HCT116 (cell line): ENCODE measurements at regions not wholly inside any gene's neighbourhood (a gene's known extent, or its start where the extent isn't known, plus 50 kb on each side); places are given as distances from the start of the nearest gene placed in this dataset.

ENCODE experiments used
- ATAC-seq: fragments of 200-7000 bp; cut with Tn5 transposase; 2 replicates; pipeline ENCODE4 v1.9.1; 2020; ENCODE audit warnings: mild to moderate bottlenecking, moderate library complexity
- BruUV-seq: library from RNA; stranded (reverse); fragments of 400-500 nt; replicated peaks from 2 replicates; lab custom pipeline; 2021; lab: Mats Ljungman, UMichigan
- CTCF ChIA-PET: fragments of 300-600 bp; sonication (Branson Sonifier 250); formaldehyde crosslinking; loops from one replicate; lab custom pipeline; 2021; ENCODE audit warnings: antibody characterized with exemption; lab: Charles Lee
- POLR2A ChIA-PET: fragments of 300-600, 350-600 bp; sonication (Branson Sonifier 250); formaldehyde crosslinking; loops from one replicate; lab custom pipeline; 2021; ENCODE audit warnings: antibody characterized with exemption; lab: Charles Lee
- RAD21 ChIA-PET, 2 experiments: fragments of 300-600 bp; sonication (Branson Sonifier 250); formaldehyde crosslinking; loops; one replicate each; lab custom pipeline; 2023; ENCODE audit warnings: low total read pairs in 2 of 2; ENCODE audit not compliant: uncharacterized antibody in 2 of 2, unreplicated experiment in 2 of 2, low non-redundant PET in 1 of 2; lab: Charles Lee
- DNase-seq: peaks from one replicate; pipeline ENCODE4 v3.0.0-alpha.2; 2010; ENCODE audit warnings: low read depth, low spot score
- H2AFZ ChIP-seq: fragments of 200-600 bp; shearing (Covaris generic), sonication (generic); 2 replicates; pipeline ENCODE4 v1.6.1; 2017; ENCODE audit warnings: low read depth, mixed run types, mixed read lengths, antibody characterized with exemption, low read length; ENCODE audit not compliant: poor library complexity, severe bottlenecking
- H3K27ac ChIP-seq: 2 replicates; pipeline ENCODE4 v1.5.1; 2012; ENCODE audit warnings: low read depth, low read length
- H3K27me3 ChIP-seq: fragments of 200-600 bp; sonication (generic); 2 replicates; pipeline ENCODE4 v1.6.1; 2016; ENCODE audit warnings: mixed run types, low read length, mixed read lengths; ENCODE audit not compliant: insufficient read depth
- H3K36me3 ChIP-seq, 2 experiments: fragments of 200-500 bp in 1 of 2; fragments of 200-600 bp in 1 of 2; sonication (Bioruptor generic) in 1 of 2; sonication (generic) in 1 of 2; 2 replicates each; pipeline versions ENCODE4 v1.5.1 to v1.6.1; 2014 to 2016; ENCODE audit warnings: low read length in 2 of 2, inconsistent platforms in 1 of 2, mixed read lengths in 1 of 2, mixed run types in 1 of 2; ENCODE audit not compliant: insufficient read depth in 2 of 2, control insufficient read depth in 1 of 2
- H3K4me1 ChIP-seq, 2 experiments: fragments of 200-600 bp in 1 of 2; sonication (generic) in 1 of 2; 2 replicates each; pipeline versions ENCODE4 v1.5.1 to v1.6.1; 2012 to 2017; ENCODE audit warnings: low read length in 2 of 2, inconsistent platforms in 1 of 2, mild to moderate bottlenecking in 1 of 2, mixed read lengths in 1 of 2, mixed run types in 1 of 2, moderate library complexity in 1 of 2; ENCODE audit not compliant: insufficient read depth in 2 of 2, control insufficient read depth in 1 of 2
- H3K4me2 ChIP-seq: fragments of 200-600 bp; sonication (generic); 2 replicates; pipeline ENCODE4 v1.6.1; 2017; ENCODE audit warnings: mixed run types, low read length, mixed read lengths
- H3K4me3 ChIP-seq, 2 experiments: fragments of 200-600 bp in 1 of 2; sonication (generic) in 1 of 2; replicated peaks in 1 of 2; 2 replicates each; pipeline ENCODE4 v1.5.1; 2011 to 2016; ENCODE audit warnings: low read length in 2 of 2, control low read depth in 1 of 2, low read depth in 1 of 2, mild to moderate bottlenecking in 1 of 2, mixed read lengths in 1 of 2, mixed run types in 1 of 2
- H3K79me2 ChIP-seq: fragments of 200-600 bp; sonication (generic); 2 replicates; pipeline ENCODE4 v1.6.1; 2017; ENCODE audit warnings: mild to moderate bottlenecking, mixed run types, low read length, moderate library complexity, mixed read lengths; ENCODE audit not compliant: insufficient read depth
- H3K9ac ChIP-seq: fragments of 200-600 bp; sonication (generic); 2 replicates; pipeline ENCODE4 v1.6.1; 2016; ENCODE audit warnings: low read length, mixed read lengths
- H3K9me2 ChIP-seq: fragments of 200-600 bp; sonication (generic), shearing (Covaris generic); 2 replicates; pipeline ENCODE4 v1.6.1; 2017; ENCODE audit warnings: mixed run types, mild to moderate bottlenecking, moderate library complexity; ENCODE audit not compliant: insufficient read depth
- H3K9me3 ChIP-seq, 2 experiments: fragments of 200-500 bp in 1 of 2; fragments of 200-600 bp in 1 of 2; sonication (Bioruptor generic) in 1 of 2; sonication (generic) in 1 of 2; 2 replicates each; pipeline ENCODE4 v1.6.1; 2014 to 2017; ENCODE audit warnings: low read length in 2 of 2, mixed read lengths in 2 of 2, inconsistent platforms in 1 of 2, low read depth in 1 of 2, mild to moderate bottlenecking in 1 of 2, mixed run types in 1 of 2, moderate library complexity in 1 of 2; ENCODE audit not compliant: control insufficient read depth in 1 of 2, insufficient read depth in 1 of 2
- H4K20me1 ChIP-seq: fragments of 200-600 bp; sonication (generic), shearing (Covaris generic); 2 replicates; pipeline ENCODE4 v1.6.1; 2017; ENCODE audit warnings: mixed run types, mild to moderate bottlenecking, moderate library complexity; ENCODE audit not compliant: insufficient read depth
- CEBPB ChIP-seq: IDR thresholded peaks from 2 replicates; pipeline ENCODE4 v1.6.1; 2012; ENCODE audit warnings: low read depth
- EGR1 ChIP-seq: IDR thresholded peaks from 2 replicates; pipeline ENCODE4 v1.6.1; 2012; ENCODE audit warnings: low read depth
- EZH2phosphoT487 ChIP-seq: fragments of 200-600 bp; IDR thresholded peaks from 2 replicates; pipeline ENCODE4 v1.6.1; 2018; ENCODE audit warnings: antibody characterized with exemption, borderline replicate concordance
- SIN3A ChIP-seq: IDR thresholded peaks from 2 replicates; pipeline ENCODE4 v1.6.1; 2012; ENCODE audit warnings: low read depth
- SP1 ChIP-seq: IDR thresholded peaks from 2 replicates; pipeline ENCODE4 v1.6.1; 2012; ENCODE audit warnings: low read depth
- YY1 ChIP-seq: IDR thresholded peaks from 2 replicates; pipeline ENCODE4 v1.6.1; 2011; ENCODE audit warnings: low read length, low read depth, moderate library complexity, mild to moderate bottlenecking; ENCODE audit not compliant: insufficient replicate concordance; ENCODE audit errors: extremely low read depth
- ZBTB33 ChIP-seq: IDR thresholded peaks from 2 replicates; pipeline ENCODE4 v1.6.1; 2011; ENCODE audit warnings: mild to moderate bottlenecking, low read length, moderate library complexity; ENCODE audit not compliant: insufficient replicate concordance; ENCODE audit errors: extremely low read depth
- intact Hi-C: fragments of 100-400 bp; cut with micrococcal nuclease; formaldehyde crosslinking; loops from 2 replicates; pipeline ENCODE4 v1.10.0; 2022

GRCh38 chr19:31817971-31818797 is 468.9 kb upstream of the TSHZ3 start:
- no peaks in the 10 kb centered on the region for H3K9me2 ChIP-seq
- no peaks in the 10 kb centered on the region for H3K36me3 ChIP-seq
- DNase-seq (no peak), ATAC-seq (no peak)
- intact Hi-C loops: no loop called here
- H3K4me3 ChIP-seq: no peak overlapping the region
- RAD21 ChIA-PET: no interaction called here
- H3K27me3 ChIP-seq: no peaks in the 10 kb centered on the region
- no peak overlapping the region for H3K9ac ChIP-seq
- H3K9me3 ChIP-seq: peaks cover 9 to 24% of the 10 kb centered on the region in 2 experiments; a peak in 2 of 4 replicates
- H3K27ac ChIP-seq: no peak overlapping the region
- CTCF ChIA-PET: no interaction called here
- TF ChIP-seq EGR1 (no peak), YY1 (no peak), SIN3A (no peak), SP1 (no peak), EZH2phosphoT487 (no peak)
- no peaks in the 10 kb centered on the region for H3K4me1 ChIP-seq
- no peak overlapping the region for H2AFZ ChIP-seq
- no peaks in the 10 kb centered on the region for H4K20me1 ChIP-seq
- POLR2A ChIA-PET: no interaction called here
- H3K4me2 ChIP-seq: no peak overlapping the region
- H3K79me2 ChIP-seq: no peaks in the 10 kb centered on the region
- no TSS peak for BruUV-seq

- peaks cover 9 to 25% of the 10 kb centered on the region in 2 experiments; a peak in 2 of 4 replicates for H3K9me3 ChIP-seq
- no TSS peak for BruUV-seq
- H3K27ac ChIP-seq: no peak overlapping the region
- DNase-seq (no peak), ATAC-seq (no peak)
- ChIA-PET POLR2A (no interaction called here), CTCF (no interaction called here), RAD21 (no interaction called here)
- no peak overlapping the region for H3K4me2 ChIP-seq
- H3K4me1 ChIP-seq: no peaks in the 10 kb centered on the region
- H3K36me3 ChIP-seq: no peaks in the 10 kb centered on the region
- H3K27me3 ChIP-seq: no peaks in the 10 kb centered on the region
- intact Hi-C loops: no loop called here
- H3K9ac ChIP-seq: no peak overlapping the region
- H4K20me1 ChIP-seq: no peaks in the 10 kb centered on the region
- H3K79me2 ChIP-seq: no peaks in the 10 kb centered on the region
- no peak for TF ChIP-seq ZBTB33
- TF ChIP-seq CEBPB: no peak
- no peak overlapping the region for H3K4me3 ChIP-seq
- H2AFZ ChIP-seq: no peak overlapping the region
- no peaks in the 10 kb centered on the region for H3K9me2 ChIP-seq
Observed at GRCh38 chr19:31818798-31819105, 469.5 kb upstream of the TSHZ3 start.
